LNCAP (cell line): ENCODE measurements at regions not wholly inside any gene's neighbourhood (a gene's known extent, or its start where the extent isn't known, plus 50 kb on each side); places are given as distances from the start of the nearest gene placed in this dataset.

Experiments used
- CTCF ChIP-seq: fragments of 450-650 bp; IDR thresholded peaks from 2 replicates; pipeline ENCODE4 v1.5.1; 2017; ENCODE audit warnings: mild to moderate bottlenecking

- no peak for TF ChIP-seq CTCF
Observed at GRCh38 chr18:68520406-68521075, 194.4 kb downstream of the TMX3 start.

- no peak for TF ChIP-seq CTCF
Observed at GRCh38 chr18:68519336-68519735, 195.6 kb downstream of the TMX3 start.

GRCh38 chr18:68509902-68510301 is 205.0 kb downstream of the TMX3 start:
- no peak for TF ChIP-seq CTCF

GRCh38 chr18:68507781-68508180 is 207.1 kb downstream of the TMX3 start:
- no peak for TF ChIP-seq CTCF

GRCh38 chr18:68505178-68505574 is 209.7 kb downstream of the TMX3 start:
- TF ChIP-seq CTCF, result no peak

- TF ChIP-seq CTCF, result no peak
Observed at GRCh38 chr18:68504441-68505177, 210.3 kb downstream of the TMX3 start.

- no peak for TF ChIP-seq CTCF
Observed at GRCh38 chr18:68500556-68500955, 214.4 kb downstream of the TMX3 start.
